Cerebellar cortex (tissue), 1 donor: ENCODE measurements at regions not wholly inside any gene's neighbourhood (a gene's known extent, or its start where the extent isn't known, plus 50 kb on each side); places are given as distances from the start of the nearest gene placed in this dataset.
"Not testable (repeated sequence)": the region's sequence is repeated elsewhere in the genome, so short reads cannot be mapped to it uniquely, and the experiment has no call there.

Experiments used
- DNase-seq: peaks from one replicate; pipeline ENCODE4 v3.0.0-alpha.2; 2015; ENCODE audit warnings: low spot score

DNA sequence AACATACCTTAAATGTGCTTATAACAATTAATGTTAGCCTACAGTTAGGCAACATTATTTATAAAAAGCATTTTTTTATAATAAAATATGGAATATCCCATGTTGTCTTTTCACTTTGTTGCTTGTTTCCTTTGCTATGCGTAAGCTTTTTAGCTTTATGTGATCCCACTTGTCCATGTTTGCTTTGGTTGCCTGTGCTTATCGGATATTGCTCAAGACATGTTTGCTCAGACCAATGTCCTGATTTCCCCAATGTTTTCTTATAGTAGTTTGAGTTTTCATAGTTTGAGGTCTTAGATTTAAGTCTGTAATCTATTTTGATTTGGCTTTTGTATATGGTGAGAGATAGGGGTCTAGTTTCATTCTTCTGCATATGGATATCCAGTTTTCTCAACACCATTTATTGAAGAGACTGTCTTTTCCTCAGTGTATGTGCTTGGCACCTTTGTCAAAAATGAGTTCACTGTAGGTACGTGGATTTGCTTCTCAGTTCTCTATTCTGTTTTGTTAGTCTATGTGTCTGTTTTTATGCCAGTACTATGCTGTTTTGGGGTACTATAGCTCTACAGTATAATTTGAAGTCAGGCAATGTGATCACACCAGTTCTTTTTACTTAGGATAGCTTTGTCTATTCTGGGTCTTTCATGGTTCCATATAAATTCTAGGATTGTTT is 592.7 kb upstream of the SEMA6D start:
- no peak for DNase-seq

DNA sequence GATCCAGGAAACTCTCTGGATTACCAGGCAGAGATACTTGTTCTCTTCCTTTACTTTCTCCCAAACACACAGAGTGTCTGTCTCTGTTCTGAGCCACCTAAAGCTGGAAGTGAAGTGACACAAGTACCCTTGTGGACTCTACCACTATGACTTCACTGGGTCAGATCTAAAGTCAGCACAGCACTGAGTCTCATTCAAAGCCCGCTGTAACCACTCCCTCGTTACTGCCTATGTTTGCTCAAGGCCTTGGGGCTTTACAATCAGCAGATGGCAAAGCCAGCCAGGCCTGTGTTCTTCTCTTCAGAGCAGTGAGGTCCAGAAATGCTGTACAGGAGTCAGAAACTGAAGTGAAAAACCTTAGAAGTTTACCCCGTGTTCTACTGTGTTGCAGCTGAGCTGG is 588.3 kb upstream of the SEMA6D start:
- DNase-seq, result no peak

DNA sequence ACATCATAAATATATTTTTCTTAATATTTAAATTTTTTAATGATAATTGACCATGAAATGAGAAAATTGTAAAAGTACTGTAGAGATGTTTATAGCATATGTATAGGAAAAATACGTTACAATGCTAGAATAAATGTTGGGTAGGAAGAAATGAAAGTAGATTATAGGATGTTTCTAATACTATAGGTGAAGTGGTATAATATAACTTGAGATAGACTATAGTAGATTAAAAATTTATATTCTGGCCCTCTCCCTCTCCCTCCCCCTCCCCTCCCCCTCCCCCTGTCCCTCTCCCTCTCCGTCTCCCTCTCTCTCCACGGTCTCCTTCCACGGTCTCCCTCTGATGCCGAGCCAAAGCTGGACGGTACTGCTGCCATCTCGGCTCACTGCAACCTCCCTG is 585.9 kb upstream of the SEMA6D start:
- not testable (repeated sequence) for DNase-seq

DNA sequence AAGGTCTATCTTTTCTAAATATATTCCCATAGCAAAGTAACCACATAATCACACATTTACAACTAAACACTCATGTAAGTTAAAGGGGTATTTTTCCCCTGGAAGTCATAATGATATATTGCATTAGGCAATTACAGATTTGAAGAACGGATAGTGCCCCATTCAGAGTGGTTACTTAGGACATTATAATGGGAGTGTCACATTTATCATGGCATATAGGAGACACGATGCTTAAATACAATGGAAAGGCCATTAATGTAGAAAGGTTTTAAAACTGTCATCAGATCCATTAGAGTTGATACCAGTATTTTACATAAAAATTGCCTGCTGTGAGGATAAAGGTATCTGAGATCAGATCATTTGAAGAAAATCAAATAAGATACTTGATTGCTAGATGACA is 582.0 kb upstream of the SEMA6D start:
- DNase-seq, result no peak

DNA sequence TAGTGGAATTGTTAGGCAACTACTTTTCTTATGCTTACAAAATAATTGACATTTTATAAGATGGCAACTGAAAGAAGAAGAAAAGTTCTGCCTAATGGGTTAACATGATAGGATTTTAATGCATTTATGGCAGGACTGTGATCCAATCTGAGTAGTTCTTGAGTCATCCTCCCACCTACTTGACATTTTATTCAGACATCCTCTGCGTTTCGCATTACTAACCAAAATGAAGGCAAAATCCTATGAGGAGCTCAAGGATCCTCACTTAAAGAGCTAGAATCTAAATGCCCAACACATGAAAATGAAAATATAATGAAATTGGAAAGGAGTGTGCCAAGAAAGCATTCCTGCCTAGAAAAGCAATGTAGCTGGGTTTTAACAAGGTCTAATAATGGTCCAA is 581.1 kb upstream of the SEMA6D start:
- DNase-seq, result no peak

DNA sequence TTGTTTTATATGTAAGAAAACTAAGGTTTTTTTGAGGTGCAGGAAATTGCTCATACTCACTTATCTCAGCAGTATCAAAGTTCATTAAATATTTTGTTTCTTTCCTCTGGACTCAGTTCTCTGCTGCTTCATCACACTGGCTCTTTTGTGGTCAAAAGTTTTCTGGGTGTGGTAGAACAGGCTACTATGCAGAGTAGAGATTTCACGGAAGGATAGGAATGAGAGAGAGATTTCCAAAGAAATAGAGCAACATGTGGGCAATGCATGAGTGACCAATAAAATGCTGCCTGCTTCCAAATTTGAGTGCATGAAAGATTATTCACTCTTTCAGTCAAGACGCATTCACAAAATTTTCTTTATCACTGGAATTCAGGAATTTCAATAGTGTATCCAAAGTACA is 577.3 kb upstream of the SEMA6D start:
- DNase-seq, result no peak

DNA sequence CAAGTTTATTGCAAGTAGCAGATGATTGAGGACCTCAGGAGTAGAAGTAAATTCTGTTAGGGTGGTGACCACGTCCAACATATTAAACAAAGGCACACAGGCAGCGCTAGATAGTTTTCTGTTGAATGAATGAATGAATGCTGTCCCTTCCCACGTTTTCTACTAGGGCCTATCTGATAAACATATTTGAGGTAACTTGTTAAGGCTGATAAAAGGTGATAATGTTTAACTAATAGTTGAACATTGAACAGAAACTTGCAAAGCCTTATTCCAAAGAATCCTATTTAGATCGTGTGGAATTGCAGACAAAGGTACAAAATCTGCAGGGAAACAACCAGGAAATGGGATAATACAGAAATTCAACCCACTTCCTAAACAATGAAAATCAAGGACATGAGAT is 559.5 kb upstream of the SEMA6D start:
- no peak for DNase-seq

DNA sequence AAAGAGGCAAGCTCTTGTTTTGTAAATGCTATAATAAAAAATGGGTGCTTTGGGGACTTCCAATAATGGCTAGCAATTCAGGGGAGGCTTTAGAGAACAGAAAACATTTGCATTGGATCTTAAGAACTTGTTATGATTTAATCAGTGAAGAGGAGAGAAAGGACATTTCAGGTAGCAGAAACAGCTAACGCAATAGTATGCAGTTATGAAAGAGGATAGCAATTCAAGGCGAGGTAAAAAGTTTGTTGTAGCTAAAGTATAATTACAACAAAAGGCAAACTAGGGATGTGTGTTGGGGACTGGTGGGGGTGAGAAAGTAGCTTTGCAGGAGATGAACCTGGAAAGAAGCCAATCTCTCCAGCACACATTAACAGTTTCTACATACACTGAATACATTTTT is 558.7 kb upstream of the SEMA6D start:
- no peak for DNase-seq

DNA sequence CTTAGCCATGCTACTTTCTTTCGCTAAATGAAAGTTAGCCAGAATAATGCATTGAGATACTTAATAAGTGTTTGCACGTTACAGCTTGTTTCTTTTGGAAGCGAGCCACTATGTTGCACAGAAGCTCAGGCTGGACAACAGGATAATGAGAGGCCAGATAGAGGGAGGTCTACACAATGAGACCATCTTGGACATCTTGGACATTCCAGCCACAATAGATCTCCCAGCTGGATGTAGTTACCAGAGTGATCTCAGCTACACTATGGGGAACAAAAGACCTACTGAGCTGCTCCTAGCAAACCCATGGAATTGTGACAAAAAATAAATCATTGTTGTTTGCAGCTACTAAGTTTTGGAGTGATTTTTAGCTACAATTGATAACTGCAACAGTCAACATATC is 540.1 kb upstream of the SEMA6D start:
- no peak for DNase-seq

DNA sequence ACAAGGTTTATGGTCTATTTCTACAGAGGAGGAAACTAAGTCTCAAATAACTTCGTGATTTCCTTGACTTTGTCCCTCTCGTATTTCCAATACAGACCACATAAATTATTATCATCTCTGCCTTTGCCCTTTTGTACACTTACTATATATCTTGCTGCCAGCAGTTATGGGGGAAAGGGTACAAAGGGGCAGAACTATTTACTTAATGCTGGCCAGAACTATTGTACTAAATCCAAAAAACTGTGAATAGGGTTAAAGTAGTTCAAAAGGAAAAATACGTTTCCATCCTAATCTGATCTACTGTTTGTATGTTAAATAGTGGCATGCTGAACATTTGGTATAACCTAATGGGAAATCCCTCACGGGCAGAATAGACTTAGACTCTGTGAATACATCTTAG is 537.3 kb upstream of the SEMA6D start:
- no peak for DNase-seq

DNA sequence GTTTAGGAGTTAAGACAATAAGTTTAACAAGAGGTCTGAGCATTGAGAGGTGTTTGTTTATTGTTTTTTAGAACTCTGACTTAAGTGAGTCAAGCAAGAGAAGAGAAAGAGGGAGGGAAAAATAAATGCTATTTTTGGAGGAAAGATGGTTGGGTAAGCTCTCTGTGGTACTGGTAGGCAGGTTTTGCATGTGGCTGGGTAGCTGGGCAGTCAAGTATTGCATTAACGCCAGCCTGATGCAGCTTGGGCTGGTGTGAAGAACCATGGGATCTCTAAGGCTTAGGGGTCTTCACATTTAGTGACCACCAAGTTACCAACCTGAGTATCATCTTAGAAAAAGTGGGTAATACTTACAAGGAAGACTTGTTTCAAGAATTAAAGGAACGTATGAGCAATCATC is 534.5 kb upstream of the SEMA6D start:
- no peak for DNase-seq

DNA sequence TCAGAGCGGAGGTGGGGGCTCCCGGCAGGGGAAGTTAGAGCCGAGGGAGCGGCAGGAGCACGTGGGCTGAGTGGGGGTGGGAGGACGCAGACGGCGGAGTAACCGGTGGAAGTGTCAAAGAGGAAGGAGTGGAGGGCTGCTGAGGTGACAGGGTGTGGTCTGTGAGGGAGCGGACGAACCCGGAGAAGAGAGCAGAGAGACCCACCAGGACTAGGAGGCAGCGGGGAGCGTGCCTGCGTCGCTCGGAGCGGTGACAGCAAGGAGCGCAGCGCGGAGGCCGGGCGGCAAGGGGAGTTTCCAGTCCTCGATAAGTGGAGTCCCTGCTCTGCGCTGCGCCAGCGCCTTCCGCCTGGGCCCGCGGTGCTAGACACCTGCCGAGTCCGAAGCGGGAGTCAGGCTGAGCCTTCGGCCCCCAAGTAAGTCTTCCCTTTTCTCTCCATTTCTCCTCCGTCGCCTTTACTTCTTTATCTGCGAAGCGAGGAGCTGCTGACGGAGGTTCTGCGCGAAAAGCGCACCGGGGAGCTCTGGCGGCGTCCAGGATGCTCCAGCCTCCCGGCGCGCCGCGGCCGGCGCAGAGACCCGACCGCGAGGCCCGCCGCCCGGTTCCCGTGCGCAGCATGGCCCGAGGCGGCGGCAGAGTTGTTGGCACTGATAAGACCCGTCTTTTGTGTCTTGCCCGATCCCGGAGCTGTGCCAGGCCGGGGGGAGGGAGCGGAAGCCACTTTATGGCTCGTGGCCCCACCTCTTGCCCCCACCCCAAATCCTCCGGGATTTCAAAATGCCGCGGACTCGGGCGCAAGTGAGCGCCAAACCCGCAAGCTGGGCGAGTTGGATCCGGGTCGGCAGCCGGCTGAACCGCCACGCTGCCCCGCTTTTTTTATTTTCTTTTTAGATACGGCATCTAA is 533.0 kb upstream of the SEMA6D start:
- DNase-seq, result no peak

DNA sequence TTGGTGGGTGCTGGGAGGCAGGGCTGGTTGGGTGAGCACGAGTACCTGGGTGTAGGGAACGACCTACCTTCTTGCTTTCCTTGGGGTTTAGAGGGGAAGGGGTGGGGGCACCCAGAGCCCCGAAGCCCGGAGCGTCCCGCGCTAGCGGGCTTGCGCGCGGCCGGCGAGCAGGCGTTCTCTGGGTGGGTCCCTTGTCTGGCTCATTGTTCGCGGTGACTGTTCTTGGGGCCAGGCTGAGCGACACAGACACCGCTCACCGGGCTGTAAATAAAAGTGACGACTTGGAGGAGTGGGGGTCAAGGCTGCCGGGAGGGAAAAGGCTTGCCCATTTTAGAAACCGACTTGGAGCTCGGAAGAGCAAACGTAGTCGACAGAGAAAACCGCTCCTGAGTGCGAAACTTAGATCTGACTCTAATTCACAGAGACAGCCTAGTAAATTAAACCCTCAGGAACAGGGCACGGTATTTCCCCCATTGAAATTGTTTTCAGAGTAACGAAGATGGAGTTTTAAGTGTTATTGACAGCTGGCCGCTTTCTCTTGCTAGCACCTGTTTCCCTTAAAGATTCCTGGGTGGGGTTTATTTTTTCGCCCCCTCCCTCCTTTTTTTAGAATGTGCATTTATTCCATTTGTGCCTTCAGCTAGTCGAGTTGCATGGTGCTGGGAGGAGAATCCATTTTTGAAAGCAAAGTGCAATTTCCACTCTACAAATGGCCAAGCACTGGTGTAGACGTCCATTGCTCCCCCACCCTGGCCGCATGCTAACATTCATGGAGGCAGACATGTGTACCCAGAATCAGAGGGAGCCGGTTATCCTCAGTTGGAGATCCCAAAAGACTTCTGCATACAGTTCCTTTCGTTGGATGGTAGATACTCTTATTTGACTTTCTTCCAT is 532.1 kb upstream of the SEMA6D start:
- DNase-seq, result no peak

DNA sequence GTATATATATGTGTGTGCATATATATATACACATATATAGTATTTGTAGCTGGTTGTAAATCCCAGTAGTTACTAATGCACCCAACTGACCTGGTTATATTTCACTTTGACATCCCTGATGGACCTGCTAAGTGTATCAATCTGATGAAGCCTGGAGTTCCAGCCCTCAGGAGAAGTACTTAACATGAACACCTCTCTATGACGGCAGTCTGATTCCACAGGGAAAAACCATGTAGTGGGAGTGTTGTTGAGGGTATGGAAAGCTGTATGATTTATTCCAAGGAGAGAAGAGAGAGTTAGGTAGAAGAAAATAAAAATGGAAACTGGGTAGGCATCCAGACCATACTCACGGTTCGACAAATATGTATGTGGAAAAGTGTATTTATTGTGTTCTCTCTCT is 531.2 kb upstream of the SEMA6D start:
- no peak for DNase-seq

DNA sequence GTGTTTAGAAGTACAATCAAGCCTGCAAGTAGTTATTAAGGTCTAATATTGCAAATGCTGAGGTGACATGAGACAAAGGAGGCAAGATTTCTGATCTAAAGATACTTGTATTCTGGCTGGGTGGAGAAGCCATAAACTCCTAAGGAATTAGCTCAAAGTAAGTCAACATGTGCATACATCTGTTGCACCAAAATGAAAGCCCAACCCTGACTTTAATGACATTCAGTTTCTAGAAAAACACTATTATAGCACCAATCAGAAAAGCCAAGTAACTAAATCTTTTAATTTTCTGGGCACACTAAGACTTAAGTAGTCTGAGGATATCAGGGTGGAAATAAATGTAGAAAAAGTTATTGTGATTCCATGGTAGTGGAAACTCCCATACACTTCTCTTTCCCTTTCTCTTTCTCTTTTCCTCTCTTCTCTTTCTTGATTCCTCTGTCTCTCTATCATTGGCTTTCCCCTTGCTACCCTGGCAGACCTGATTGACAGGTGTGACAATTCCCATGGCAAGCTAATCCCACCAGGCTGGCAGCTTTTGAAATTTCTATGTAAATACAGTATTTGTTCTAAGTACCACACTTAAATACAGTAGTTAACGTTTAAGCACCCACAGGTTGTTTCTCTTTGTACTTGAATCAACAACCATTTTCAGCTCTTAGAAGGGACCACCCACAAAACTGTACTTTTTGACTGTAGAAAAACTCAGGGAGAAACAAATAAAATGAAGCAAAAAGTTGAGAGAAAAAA is 528.4 kb upstream of the SEMA6D start:
- no peak for DNase-seq

DNA sequence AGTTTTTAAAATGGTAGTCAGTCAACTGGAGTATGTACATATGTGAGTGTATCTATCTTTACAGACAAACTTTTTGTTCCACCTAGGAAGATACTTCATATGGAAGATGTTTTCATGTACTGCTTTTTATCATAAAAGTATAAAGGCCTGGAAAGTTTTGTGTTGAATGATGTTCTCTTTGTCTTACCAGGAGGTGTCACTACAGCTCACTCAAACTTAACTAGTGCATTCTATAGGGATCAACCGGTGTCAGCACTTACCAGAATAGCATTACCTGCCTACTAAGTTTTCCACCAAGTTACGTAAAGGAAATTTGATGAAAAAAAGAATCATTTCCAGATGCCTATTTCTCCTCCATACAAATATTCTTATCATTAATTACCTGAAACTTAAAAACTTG is 522.6 kb upstream of the SEMA6D start:
- peak; percentile 9 for DNase-seq

DNA sequence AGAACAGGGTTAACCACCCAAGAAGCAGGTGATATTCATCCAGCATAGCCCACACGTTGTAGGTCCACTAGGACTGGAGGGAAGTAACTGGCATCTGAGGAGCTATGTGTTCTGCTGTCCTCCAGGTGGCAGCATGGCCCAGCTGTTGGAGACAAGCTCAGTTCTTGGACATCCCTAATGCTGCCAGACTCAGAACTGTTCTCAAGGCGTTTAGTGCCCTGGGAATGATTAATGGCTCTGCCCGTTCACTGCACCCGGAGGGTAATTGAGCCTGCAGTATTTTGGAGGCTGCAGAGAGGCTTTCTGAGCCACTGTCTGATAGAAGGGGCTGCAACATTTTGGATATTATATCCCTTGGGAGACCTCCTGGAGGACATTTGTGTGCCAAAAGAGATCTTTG is 521.3 kb upstream of the SEMA6D start:
- DNase-seq, result peak; percentile 73

DNA sequence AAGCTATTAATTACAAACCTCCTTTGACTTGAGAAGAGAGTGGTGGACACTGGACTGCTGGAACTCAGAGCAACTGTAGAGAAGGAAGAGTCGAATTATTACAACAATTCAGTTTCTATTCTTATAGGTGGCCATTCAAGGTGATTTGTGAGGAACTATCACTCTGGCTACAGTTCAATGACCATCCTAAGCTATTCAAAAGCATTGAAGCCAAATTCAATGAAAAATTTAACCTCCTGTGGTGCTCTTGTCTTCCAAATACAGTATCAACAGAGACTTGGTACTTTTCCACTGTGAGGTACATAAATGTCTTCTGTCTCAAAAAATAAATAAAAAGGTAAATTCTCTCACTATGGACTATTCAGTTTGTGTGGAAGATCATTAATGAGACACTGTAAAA is 513.3 kb upstream of the SEMA6D start:
- no peak for DNase-seq

DNA sequence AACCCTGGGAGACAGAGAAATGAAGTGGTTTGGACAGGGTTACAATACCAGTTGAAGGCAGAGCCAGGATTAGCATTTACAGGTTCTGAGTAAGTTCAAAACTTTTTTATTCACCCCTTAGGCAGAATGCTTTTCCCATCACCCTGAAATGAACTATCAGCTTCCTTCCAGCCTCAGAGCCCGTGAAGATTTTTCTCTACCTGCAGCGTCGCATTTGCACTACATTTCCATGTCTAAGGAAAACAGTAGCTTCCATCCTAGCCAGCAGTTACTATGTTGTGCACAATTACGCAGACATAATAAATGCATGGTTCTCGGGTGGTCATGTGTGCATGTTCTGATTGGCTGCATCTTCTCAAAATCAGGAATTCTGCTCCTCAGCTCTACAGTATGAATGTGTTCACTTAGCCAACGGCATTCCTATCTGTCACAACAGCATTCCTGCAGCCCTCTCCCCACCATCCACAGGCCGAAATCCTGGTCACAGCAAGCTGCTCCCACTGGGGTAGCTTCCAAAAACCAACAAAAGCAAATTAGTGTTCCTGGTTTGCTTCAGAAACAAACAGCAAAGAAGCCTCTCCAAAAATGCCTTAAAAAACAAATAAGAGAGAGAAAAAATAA is 510.8 kb upstream of the SEMA6D start:
- DNase-seq, result no peak

DNA sequence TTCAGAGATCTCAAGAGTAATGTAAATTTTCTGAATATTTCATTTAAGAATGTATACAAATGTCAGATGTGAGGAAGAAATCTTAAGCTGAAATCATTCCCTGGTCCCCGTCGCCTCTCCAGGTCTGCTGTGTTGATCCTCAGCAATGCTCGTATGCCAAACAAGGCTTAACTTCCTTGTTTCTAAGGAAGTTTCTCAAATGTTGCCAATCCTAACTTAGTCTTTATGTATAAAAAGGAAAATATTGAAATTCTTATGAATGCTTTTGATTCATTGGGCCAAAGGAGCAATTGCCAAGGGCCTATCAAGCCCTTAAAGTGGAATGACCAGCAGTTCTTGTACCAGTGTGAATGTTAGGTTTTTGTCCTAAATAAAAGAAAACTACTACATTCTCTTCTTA is 507.7 kb upstream of the SEMA6D start:
- no peak for DNase-seq

DNA sequence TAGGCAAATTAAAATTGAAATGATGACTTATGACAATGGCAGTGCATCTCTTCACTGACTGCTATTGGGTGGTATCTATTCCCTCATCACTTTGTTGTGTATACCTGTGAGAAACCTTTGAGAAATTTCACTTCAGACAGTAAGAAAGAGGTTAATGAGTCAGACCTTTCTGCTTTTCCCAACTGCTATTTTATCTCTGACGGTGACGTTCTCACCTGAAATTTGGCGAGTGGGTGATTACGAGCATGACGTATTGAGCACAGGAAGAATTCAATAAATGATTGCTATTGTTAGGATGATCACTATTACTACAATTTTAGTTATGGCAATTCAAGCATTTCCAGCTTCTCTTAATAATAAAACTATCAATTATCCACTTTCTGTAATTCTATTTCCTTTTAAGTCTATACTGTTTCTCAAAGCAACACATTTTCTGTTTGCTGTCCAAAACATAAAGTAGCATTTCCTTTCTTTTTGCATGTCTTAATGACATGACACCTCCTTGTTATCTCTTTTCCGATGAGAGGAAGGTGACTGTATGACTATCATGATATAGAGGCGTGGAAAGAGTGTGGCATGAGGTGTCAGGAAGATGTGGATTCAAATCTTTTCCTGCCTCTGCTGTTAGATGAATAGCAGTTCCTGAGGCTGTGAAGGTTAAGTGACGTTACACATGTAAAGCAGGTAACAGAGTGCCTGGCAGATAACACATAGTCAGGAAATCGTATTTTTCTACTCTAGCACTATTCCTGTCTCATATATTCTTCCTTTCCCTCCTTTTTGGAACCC is 504.9 kb upstream of the SEMA6D start:
- no peak for DNase-seq
